Hippocampal formation (tissue), 2 donors: ENCODE measurements at regions not wholly inside any gene's neighbourhood (a gene's known extent, or its start where the extent isn't known, plus 50 kb on each side); places are given as distances from the start of the nearest gene placed in this dataset.

Experiments used
- DNase-seq, 2 donors: peaks; one replicate each; lab custom pipeline; 2025; lab: John Stamatoyannopoulos, UW

DNA sequence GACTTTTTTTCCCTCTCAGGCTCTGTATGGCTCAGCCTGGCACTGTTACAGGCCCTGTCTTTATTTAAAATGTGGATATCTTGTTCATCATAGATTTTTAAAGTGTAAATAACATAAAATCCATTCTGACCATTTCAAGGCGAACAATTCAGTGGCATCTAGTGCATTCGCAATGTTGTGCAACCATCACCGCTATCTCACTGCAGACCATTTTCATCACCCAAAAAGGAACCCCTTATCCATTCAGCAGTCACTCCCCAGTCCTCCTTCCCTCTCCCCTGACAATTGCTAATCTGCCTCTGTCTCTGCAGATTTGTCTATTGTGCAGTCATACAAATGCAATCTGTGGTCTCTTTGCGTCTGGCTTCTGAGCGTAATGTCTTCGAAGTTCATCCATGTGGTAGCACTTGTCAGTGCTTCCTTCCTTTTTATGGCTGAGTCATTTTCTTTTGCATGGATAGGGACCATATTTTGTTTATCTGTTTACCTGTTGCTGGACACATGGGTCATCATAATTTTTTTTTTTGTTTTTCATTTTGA, 148.8 kb upstream of the LHX5 start:
- no peak for DNase-seq

DNA sequence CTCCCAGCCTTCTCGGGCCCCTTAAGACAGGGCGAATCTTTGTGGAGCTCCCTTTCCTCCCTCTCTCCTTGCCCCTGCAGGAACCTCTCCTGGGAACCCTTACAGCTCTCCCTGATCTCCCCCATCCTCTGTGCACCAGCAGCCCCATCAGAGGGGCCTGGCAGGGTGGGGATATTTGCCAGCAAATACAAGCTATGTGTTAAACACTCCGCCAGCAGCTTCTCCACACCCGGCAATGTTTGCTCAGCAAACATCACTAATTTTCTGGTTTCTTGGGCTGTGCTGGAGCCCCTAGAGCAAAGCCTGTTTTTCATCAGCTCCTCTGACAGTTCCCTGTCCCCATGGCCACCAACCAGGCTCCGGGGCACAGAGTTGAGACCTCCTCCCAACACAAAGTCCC, 147.5 kb upstream of the LHX5 start:
- DNase-seq: no peak

DNA sequence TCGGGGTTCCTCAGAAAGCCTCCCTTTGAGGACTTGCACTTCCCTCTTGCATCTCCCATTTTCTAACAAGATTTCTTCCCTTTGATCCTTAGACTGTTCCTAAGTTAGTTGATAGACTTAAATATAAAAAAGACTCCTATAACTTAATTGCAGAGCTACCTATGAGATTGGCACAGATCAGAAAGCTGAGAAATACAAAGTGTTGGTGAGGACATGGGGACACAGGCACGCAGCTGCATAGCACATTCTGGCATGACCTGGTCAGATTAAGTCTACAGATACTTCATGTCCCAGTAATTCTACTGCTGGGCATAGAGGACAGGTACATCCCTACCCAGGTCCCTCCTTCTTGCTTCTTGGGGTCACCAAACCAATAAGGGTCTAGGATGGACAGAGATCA, 141.7 kb upstream of the LHX5 start:
- no peak for DNase-seq

DNA sequence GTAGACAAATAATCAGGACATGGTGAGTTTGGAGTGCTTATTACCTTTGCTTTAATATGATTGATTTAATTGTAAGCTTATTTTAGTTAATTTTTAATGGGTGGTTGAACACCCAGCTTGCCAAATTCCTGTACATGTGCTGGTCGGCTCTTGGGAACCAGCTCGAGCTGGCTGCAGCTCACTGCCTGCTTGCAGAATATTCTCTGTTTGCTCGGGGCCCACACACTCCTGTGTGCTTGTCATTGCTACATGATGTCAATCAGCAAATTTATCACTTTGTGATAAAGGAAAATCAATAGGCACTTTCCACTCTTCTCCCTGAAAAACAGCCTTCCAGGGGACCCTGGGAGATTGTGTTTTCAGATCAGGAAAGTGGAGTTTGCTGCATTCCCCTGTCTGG, 141.1 kb upstream of the LHX5 start:
- no peak for DNase-seq

DNA sequence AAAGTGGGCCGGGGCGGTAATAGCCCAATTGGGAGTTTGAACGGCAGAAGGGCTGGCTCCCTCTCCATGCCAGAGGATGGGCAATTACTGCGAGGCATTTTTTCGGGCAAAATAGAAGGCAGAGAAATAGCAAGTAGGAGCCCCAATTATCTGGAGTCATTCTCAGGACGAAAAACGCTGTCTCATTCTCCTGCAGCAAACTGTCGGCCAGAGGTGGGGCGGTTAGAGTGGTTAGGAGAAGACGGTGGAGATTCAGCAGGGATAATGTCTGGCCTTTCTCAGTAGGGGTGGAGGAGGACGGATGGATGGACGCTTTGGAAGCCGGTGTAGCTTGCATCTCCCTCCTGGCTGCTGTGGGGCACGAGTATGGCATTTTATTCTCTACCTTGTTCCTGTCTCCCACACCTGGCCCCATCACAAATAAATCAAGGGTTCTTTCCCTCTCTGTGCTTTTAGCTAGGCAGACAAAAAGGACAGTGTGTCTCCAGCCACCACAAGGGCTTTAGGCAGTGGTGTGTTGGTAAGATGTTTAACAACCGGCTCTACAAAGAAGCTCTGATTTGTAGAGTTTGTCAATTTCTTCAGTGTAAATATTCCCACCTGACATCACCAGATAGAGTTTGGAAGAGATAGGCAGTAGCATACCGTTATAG, 140.5 kb upstream of the LHX5 start:
- no peak for DNase-seq

DNA sequence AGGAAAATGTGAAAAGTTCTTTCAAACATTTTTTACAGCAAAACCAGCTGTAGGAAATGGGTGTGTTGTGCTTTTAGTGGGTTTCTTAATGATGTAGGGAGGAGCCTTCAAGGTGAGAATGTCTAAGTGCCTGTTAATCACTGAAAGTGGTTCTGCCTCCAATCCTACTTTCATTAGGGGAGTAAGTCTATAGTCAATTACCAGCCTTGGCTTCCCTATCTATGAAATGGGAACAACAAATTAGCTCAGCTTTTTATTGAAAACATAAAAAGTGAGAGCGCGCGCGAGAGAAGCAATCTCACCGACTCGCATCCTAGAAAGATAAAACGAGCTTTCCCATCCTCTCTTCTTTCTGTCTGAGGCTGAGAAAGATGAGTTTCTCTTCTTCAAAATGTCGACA, 140.0 kb upstream of the LHX5 start:
- no peak for DNase-seq

DNA sequence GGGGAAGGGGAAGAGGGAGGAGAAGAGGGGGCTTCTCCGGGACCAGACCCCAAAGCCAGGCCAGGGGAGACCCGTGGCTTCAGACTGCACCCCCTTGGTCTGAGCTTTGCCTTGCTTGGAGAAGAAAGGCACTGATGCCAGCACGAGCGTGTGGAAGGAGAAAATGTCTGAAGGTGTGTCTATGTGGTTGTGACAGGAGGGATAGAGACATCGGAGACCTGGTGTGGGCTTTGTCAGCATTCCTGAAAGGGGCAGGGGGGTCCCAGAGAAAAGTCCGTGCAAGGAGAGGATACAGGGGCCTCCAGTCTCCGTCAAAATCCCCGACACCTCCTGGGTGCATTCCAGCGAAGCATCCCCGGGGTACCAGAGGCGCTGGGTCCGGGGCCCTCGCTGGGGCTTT, 139.0 kb upstream of the LHX5 start:
- no peak for DNase-seq

DNA sequence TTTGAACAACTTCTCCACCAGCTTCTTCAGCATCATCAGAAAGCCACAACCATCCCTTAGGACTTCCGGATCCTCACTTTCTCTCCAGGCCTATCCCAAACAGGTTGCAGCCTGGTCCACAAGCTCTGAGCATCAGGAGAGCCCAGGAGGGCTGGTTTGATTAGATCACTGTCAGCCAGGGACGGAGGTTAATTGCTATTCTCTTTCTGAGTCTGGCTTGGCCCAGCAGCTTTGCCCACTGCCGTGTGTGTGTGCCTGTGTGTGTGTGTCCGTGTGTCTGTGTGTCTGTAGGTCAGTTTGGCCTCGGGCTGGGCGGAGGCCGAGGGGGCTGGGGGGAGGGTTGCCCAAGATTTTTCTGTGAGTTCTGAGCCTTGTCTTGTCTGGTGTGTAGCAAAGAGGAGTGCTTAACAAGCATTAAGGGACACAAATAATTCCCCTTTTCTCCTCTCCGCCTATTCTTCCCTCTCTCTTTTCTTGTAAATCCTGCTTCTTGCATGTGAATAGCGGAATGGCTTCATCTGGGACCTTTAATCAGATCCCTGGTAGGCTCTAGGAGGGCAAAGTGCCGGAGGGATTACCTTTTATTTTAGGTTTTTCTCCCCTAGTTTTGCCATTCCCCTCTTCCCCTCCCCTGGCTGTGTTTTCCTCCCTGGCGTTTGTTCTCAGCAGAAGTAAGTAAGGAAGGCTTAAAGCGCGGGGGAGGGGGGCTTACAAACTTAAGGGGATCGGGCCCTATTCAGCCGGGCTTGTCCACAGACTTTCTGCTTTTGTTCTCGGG, 138.2 kb upstream of the LHX5 start:
- DNase-seq: no peak

DNA sequence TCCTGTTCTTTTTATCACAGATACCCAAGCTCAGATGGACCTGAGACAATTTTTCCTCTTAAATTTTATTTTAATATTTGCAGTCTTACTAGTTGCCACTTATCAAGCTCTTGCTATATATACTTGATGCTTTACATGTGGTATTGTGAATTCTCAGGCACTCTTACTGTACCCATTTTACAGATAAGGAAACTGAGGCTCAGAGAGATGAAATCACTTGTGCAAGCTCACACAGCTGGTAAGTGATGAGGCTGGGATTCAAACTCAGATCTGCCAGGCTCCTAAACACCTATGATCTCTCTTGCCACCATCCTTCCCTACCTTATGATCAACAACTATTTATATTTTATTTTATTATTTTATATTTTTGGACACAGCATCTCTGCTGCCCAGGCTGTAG, 133.0 kb upstream of the LHX5 start:
- no peak for DNase-seq

DNA sequence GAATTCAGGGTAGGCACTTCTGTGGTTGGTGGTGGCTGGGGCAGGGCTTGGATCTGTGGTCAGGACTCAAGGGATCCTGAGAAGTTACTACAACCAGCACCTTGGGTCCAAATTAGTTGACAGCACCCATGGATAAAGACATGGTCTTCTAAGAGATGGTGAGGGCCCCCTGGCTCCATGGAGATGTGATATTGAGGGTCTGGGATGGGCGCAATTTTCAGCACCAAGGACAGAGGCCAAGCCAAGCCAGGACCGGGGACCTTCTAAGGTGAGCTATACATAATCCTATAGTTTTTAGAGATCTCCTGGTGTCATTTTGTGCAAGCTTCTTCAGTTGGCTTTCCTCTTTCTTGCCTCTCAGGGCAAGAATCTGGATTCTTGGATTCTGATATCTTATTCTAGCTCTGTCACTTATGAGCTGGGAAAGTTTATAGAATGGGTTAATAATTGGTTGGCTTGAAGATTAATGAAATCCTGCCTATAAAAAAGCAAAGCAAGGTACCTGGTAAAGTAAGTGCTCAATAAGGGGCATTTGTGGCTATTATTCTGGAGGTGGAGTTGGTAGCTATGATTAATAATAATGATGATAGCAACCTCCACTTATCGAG, 130.1 kb upstream of the LHX5 start:
- DNase-seq: no peak

DNA sequence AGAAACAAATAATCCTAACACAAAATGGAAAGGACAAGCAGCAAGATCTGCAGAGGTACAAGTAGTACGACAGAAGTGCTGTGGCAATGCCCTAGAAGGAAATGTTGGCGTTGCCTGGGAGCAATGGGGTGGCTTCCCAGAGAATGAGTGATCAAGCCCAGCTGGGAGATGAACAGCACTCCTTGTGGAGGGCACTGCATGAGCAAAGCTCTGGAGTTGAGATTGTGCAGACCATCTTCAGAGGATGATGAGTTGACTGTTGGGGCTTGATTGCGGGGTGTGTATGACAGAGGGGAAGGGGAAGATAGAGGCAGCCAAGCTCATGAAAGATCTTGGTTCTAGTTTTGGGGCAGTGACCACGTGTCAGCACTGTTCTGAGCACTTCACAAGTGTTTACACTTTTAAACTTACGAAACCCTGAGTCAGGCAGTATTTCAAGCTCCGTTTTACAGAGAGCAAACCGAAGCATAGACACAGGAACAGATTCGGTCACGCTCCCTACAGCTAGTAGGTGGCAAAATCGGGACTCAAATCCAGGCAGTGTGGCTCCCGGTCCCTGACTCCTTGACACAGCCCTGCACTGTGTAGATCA, 127.2 kb upstream of the LHX5 start:
- DNase-seq: no peak

DNA sequence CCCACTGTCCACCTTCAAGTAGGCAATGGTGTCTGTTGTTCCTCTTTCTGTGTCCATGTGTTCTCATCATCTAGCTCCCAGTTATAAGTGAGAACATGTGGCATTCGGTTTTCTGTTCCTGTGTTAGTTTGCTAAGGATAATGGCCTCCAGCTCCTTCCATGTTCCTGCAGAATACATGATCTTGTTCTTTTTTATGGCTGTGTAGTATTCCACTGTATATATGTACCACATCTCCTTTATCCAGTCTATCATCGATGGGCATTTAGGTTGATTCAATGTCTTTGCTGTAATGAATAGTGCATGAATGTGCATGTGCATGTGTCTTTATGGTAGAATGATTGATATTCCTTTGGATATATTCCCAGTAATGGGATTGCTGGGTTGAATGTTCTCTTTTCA, 123.3 kb upstream of the LHX5 start:
- no peak for DNase-seq

DNA sequence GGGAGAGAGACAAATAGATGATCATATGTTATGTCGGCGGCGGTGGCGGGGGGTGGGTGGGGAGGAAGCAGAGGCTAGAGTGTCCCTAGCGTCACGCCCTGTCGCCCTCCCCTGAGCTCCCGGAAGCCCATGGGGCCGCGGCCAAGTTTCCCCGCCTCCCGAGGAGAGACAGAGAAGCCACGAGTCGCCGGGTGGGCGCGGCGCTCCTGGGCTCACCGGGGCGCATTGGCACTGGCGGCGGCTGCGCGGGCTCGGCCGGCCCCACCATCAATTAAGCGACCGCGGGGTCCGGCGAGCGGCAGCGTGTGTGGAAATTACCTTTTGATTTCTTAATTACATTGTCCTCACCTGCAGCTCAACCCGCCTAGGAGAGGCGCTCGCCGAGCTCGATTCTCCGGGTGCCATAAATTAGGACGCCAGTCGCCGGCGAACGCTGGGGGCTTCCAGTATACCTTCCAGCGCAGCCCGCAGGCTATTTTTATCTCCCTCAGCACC, 119.9 kb upstream of the LHX5 start:
- DNase-seq: no peak

DNA sequence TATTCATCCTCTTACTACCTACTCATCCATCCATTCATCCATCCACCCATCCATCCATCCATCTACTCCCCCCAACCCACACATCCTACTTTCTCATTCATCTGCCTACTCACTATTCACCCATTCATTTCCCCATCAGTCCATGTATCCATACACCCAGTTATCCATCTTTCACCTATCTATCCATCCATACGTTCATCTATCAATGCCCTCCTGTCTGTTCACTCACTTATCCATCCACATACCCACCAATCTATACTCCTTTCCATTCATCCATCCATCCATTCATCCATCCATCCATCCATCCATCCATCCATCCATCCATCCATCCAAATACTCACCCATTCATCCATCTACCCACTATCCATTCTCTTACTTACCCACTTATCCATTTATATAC, 117.8 kb upstream of the LHX5 start:
- DNase-seq: no peak

DNA sequence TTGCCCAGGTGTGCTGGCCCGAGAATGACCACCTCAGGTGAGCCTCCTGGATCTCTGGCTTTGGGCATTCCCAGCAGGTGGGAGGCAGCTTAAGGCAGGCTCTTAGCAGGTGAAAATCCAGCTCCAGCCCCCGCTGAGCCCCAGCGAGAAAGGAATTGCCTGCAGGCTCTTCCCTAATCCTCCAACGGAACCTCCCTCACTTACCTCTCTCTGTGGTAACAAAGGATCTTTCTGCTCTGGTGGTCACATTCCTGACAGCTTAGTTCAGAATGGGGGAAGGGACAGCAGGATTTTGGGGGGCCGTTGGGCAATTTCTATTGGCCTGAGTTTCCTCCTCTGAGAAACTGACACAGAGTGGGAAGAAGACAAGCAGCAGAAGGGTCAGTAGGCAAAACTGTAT, 116.0 kb upstream of the LHX5 start:
- no peak for DNase-seq

DNA sequence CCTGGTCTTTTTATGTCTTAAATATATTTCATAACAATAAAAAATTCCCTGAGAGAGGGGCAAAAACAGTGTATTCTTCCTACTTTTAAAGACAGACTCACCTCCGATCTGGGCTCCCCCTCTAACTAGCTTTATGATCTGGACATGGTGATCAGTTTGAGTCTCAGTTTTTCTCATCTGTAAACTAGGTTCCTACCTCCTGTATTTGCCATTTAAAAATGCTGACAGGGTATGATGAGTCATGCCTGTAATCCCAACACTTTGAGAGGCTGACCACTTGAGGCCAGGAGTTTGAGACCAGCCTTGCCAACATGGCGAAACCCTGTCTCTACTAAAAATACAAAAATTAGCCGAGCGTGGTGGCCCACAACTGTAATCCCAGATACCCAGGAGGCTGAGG, 114.8 kb upstream of the LHX5 start:
- no peak for DNase-seq

DNA sequence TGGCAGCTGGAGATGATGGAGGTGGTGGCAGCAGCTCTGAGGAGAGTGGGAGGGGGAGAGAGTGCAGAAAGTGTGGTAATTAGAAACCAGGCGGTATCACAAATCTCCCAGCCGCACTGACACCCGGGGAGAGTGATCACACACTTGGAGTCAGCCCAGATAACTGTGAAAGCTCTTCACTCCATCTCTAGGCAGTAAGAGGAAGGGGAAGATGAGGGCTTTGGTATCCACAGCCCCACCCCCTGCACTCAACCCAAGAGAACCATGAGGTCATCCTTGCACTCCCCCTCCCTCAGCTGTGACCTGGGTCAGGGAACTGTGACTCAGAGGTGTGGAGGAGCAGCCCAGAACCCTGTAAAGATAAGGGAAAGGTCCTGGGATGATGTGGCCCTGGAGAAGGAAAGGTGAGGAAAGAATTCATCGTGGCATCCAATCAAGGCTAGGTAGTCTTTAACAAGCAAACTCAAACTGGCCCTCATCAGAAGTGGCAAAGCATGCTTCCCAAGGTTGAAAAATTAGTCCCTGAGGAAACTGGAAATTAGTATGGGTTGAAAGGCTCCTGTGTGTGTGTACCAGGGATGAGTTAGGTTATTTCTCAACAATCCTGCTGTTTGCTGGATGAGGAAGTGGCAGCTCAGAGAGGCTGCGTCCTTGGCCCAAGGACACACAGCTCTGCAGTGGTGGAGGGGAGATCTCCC, 111.0 kb upstream of the LHX5 start:
- DNase-seq: no peak

DNA sequence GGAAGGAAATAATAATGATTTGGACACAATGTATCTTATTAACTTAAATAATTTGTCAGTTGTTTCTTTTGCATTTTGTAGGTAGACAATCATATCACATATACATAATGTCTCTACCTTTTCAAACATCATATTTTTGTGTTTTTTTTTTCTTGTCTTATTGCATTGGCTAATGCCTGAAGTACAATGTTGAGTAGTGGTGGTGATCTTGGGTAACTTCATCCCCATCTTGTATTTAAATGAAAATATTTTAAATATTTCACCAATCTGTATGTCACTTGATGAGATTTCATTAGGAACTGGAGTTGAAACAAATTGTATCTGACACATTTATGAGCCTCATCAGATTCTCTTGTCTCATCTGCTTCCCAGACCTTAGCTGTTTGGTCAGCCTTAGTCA, 109.7 kb upstream of the LHX5 start:
- no peak for DNase-seq

DNA sequence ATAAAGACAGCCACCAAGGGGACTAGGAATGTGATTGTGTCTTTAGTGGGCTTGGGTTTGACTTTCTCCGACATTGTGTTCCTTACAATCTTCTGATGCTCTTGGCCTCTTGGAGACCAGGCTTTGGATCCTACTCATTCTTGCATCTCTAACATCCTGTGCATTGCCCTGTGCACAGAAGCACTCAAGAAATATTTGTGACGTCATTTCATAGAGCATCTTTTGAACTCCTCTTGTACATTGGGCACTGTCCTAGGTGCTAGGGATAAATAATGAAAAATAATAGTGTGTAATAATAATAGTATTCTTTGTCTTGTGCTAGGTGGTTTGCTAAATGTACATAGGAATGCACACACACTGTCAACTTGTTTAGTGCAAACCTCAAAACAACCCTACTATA, 108.8 kb upstream of the LHX5 start:
- no peak for DNase-seq

DNA sequence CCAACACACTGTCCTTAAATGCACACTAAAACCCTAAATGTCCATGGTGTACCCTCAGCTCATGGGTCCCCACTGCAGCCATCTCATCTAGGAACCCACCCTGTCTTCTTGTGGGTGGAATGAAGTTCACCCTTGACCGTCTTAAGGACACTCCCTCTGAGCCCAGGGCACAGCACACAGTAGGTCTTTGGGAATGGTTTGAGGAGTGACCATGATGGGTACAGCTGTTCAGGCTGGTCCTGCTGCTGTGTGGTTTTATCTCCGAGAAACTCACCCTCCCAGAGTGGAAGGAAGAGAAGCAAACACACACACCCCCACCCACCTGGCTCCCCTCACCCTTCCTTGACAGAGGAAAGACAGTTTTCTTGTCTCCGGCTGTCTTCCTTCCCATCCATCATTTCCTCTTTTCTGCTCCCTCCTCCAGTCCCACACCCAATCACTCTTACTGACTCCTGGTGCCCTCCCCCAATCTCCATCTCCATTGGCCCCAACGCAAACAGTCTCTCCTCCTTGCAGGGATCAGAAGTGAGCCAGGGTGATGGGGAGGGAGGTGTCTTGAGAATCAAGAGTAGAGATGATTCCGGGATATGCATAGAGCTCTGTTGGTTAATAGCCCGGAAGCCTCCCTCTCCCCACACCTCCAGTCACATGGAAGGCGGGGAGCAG, 105.9 kb upstream of the LHX5 start:
- no peak for DNase-seq

DNA sequence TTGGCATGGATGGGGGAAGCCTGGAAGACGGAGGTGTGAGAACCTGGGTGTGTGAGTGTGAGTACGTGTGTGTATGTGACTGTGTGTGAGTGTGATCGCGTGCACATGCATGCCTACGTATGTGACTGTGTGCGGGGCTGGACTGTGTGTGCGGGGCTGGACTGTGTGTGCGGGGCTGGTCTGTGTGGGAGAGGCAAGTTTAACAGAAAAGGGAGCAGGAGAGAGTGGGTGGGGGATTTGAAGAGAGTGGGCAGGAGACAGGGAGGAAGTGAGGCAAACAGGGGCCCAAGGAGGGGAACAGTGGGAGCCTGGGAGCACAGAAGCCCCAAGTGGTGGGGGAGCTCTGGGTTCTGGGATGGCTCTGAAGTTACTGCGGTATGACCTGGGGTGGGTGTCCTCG, 103.7 kb upstream of the LHX5 start:
- no peak for DNase-seq

DNA sequence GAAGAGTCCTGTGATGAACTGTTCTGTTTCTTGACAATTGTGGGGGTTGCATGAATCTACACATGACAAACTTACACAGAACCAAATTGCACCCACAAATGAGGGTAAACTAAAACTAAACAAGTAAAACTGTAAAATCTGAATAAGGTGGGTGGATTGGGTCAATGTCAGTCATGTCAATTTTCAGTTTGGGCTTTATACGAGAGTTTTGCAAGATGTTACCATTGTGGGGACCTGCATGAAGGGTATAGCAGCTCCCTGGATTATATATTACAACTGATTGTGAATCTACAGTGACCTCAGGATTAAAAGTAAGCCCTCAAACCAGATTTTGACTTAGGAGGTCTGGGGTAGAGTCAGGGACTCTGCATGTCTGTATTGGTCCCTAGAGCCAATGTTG, 101.5 kb upstream of the LHX5 start:
- no peak for DNase-seq
